WTC11 (cell line): ENCODE measurements at regions not wholly inside any gene's neighbourhood (a gene's known extent, or its start where the extent isn't known, plus 50 kb on each side); places are given as distances from the start of the nearest gene placed in this dataset.

Experiments used
- ATF3 ChIP-seq: sonication (generic); formaldehyde crosslinking; conservative IDR thresholded peaks from 2 replicates; pipeline ENCODE4 v1.8.1; 2022; ENCODE audit warnings: mild to moderate bottlenecking, missing genetic modification reagents
- CBFB ChIP-seq: sonication (generic); formaldehyde crosslinking; IDR thresholded peaks from 2 replicates; pipeline ENCODE4 v1.8.1; 2022; ENCODE audit warnings: mild to moderate bottlenecking, low read depth, missing genetic modification reagents
- IRF2 ChIP-seq: sonication (generic); formaldehyde crosslinking; IDR thresholded peaks from 2 replicates; pipeline ENCODE4 v1.8.0; 2022; ENCODE audit warnings: low read depth, missing genetic modification reagents, borderline replicate concordance
- NR1H2 ChIP-seq: sonication (generic); formaldehyde crosslinking; IDR thresholded peaks from 2 replicates; pipeline ENCODE4 v1.9.0; 2021; ENCODE audit warnings: mild to moderate bottlenecking, moderate library complexity, missing genetic modification reagents
- PRDM15 ChIP-seq: sonication (generic); formaldehyde crosslinking; IDR thresholded peaks from 2 replicates; pipeline ENCODE4 v1.8.0; 2022; ENCODE audit warnings: missing genetic modification reagents
- PREB ChIP-seq: sonication (generic); formaldehyde crosslinking; IDR thresholded peaks from 2 replicates; pipeline ENCODE4 v1.8.1; 2022; ENCODE audit warnings: mild to moderate bottlenecking, missing genetic modification reagents, moderate library complexity, borderline replicate concordance
- USF1 ChIP-seq: sonication (generic); formaldehyde crosslinking; IDR thresholded peaks from 2 replicates; pipeline ENCODE4 v1.8.0; 2022; ENCODE audit warnings: mild to moderate bottlenecking, missing genetic modification reagents
- ZBTB21 ChIP-seq: sonication (generic); formaldehyde crosslinking; IDR thresholded peaks from 2 replicates; pipeline ENCODE4 v1.8.1; 2023; ENCODE audit warnings: mild to moderate bottlenecking, missing genetic modification reagents, borderline replicate concordance
- ZNF219 ChIP-seq: sonication (generic); formaldehyde crosslinking; IDR thresholded peaks from 2 replicates; pipeline ENCODE4 v1.8.0; 2023; ENCODE audit warnings: missing genetic modification reagents, mild to moderate bottlenecking, borderline replicate concordance
- TF ChIP-seq, protein P1 (sequence below): fragments of 200-600 bp; IDR thresholded peaks from 2 replicates; pipeline ENCODE4 v1.8.0; 2022; ENCODE audit warnings: antibody characterized with exemption
- TF ChIP-seq, protein P2 (sequence below): sonication (generic); formaldehyde crosslinking; IDR thresholded peaks from 2 replicates; pipeline ENCODE4 v1.8.0; 2022; ENCODE audit warnings: mild to moderate bottlenecking, missing genetic modification reagents
- TF ChIP-seq, protein P3 (sequence below): sonication (generic); formaldehyde crosslinking; IDR thresholded peaks from 2 replicates; pipeline ENCODE4 v1.8.1; 2022; ENCODE audit warnings: missing genetic modification reagents, borderline replicate concordance
- TF ChIP-seq, protein P4 (sequence below): sonication (generic); formaldehyde crosslinking; IDR thresholded peaks from 2 replicates; pipeline ENCODE4 v1.8.1; 2022; ENCODE audit warnings: mild to moderate bottlenecking, moderate library complexity, missing genetic modification reagents

DNA sequence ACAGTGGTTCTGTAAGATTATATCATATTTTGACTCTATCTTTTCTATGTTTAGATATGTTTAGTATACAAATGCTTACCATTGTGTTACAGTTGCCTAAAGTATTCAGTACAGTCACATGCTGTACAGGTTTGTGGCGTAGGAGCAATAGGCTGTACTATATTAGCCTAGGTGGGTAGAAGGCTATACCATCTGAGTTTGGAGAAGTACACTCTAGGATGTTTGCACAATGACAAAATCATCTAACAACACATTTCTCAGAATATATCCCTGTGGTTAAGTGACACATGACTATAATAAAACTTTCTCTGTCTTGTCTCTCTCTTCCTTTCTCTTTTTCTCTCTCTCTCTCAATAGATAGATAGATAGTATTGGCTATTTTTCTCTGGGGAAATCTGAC is 1053.1 kb downstream of the STIM2 start:
- TF ChIP-seq, protein P1, sequence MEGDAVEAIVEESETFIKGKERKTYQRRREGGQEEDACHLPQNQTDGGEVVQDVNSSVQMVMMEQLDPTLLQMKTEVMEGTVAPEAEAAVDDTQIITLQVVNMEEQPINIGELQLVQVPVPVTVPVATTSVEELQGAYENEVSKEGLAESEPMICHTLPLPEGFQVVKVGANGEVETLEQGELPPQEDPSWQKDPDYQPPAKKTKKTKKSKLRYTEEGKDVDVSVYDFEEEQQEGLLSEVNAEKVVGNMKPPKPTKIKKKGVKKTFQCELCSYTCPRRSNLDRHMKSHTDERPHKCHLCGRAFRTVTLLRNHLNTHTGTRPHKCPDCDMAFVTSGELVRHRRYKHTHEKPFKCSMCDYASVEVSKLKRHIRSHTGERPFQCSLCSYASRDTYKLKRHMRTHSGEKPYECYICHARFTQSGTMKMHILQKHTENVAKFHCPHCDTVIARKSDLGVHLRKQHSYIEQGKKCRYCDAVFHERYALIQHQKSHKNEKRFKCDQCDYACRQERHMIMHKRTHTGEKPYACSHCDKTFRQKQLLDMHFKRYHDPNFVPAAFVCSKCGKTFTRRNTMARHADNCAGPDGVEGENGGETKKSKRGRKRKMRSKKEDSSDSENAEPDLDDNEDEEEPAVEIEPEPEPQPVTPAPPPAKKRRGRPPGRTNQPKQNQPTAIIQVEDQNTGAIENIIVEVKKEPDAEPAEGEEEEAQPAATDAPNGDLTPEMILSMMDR = no peak
- TF ChIP-seq, protein P2, sequence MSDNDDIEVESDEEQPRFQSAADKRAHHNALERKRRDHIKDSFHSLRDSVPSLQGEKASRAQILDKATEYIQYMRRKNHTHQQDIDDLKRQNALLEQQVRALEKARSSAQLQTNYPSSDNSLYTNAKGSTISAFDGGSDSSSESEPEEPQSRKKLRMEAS (CRISPR knock-in tag) = no peak
- TF ChIP-seq ZBTB21 (no peak), ZNF219 (no peak), USF1 (no peak), PRDM15 (CRISPR knock-in tag) (no peak), IRF2 (CRISPR knock-in tag) (no peak), NR1H2 (CRISPR knock-in tag) (no peak), ATF3 (CRISPR knock-in tag) (no peak), PREB (CRISPR knock-in tag) (no peak), CBFB (no peak)
- TF ChIP-seq, protein P3, sequence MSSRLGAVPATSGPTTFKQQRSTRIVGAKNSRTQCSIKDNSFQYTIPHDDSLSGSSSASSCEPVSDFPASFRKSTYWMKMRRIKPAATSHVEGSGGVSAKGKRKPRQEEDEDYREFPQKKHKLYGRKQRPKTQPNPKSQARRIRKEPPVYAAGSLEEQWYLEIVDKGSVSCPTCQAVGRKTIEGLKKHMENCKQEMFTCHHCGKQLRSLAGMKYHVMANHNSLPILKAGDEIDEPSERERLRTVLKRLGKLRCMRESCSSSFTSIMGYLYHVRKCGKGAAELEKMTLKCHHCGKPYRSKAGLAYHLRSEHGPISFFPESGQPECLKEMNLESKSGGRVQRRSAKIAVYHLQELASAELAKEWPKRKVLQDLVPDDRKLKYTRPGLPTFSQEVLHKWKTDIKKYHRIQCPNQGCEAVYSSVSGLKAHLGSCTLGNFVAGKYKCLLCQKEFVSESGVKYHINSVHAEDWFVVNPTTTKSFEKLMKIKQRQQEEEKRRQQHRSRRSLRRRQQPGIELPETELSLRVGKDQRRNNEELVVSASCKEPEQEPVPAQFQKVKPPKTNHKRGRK (CRISPR knock-in tag) = no peak
- TF ChIP-seq, protein P4, sequence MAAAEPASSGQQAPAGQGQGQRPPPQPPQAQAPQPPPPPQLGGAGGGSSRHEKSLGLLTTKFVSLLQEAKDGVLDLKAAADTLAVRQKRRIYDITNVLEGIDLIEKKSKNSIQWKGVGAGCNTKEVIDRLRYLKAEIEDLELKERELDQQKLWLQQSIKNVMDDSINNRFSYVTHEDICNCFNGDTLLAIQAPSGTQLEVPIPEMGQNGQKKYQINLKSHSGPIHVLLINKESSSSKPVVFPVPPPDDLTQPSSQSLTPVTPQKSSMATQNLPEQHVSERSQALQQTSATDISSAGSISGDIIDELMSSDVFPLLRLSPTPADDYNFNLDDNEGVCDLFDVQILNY (CRISPR knock-in tag) = no peak
